Epithelial cell of prostate (primary cell): ENCODE measurements at regions not wholly inside any gene's neighbourhood (a gene's known extent, or its start where the extent isn't known, plus 50 kb on each side); places are given as distances from the start of the nearest gene placed in this dataset.
"Not testable (repeated sequence)": the region's sequence is repeated elsewhere in the genome, so short reads cannot be mapped to it uniquely, and the experiment has no call there.

Experiments
- DNase-seq: peaks from one replicate; pipeline ENCODE4 v3.0.0-alpha.2; 2011; ENCODE audit warnings: low read depth, low spot score
- H3K27ac ChIP-seq: fragments of 450-650 bp; 2 replicates; pipeline ENCODE4 v1.5.1; 2017; ENCODE audit warnings: mild to moderate bottlenecking

GRCh38 chr5:154626876-154627557 lies 128.2 kb upstream of the LARP1 start:
- H3K27ac ChIP-seq = no peak overlapping the region
- DNase-seq = no peak

DNA sequence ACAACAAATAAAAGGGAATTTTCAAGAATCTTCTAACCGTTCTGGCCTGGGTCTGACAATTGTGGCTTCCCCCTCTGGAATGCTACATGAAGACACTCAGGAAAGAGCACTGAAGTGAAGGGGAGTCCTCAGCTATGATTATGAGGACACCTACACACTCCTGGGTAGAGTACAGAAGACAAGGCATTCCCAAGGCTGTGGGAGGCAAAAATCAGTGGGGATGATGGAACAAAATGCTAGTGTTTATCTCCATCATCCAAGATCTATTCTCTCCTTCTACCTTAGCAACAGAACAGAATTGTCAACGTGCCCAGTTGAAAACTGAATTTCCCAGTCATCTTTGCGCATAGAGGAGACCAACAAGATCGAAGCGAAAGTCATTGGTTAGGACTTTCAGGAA lies 130.1 kb upstream of the LARP1 start:
- H3K27ac ChIP-seq = no peak overlapping the region

GRCh38 chr5:154624341-154624740 lies 130.8 kb upstream of the LARP1 start:
- no peak for DNase-seq
- H3K27ac ChIP-seq = no peak overlapping the region

More for the DNA sequence above, 130.1 kb upstream of the LARP1 start:
- DNase-seq = no peak

GRCh38 chr5:154620411-154620810 lies 134.8 kb upstream of the LARP1 start:
- DNase-seq = no peak
- no peak overlapping the region for H3K27ac ChIP-seq

DNA sequence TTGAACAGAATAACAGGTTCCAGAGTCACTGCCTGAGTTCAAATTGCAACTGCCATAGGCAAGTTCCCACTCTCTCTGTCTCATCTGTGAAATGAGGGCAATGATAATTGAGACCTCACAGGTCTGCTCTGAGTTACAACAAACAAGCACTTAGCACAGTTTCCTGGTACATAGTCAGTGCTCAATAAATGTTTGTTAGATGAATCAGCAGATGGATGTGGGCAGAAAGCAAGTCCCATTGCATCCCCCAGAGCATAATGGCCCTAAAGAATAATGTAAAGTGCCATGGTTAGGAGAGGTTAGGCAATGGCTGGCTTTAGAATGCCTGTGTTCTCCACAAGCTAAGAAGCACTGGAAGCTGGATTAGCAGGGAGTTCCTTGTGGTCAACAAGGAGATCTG lies 136.5 kb upstream of the LARP1 start:
- no peak for DNase-seq
- no peak overlapping the region for H3K27ac ChIP-seq

DNA sequence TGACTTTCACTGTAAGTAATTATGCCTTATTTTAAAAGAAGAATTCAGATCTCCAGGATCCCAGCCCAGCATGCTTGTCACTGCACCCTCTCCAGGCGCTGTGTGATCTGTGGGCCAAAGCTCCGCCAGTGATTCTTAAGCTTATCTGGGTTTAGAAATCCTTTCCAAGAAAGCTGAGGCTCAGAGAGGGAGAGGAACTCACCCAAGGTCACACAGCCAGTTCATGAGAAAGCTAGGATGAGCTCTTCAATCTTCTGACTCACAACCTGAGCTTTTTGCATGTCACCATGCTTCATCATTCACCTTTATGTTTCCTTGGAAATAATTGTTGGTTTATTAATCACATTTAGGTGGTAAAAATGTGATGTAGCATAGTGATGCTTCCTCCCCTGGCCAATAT lies 136.6 kb upstream of the HAND1 start:
- DNase-seq = no peak
- H3K27ac ChIP-seq = no peak overlapping the region

- DNase-seq = no peak
Observed at GRCh38 chr5:154614125-154614524, 136.1 kb upstream of the HAND1 start.

GRCh38 chr5:154612666-154613065 lies 134.6 kb upstream of the HAND1 start:
- no peak for DNase-seq
- no peak overlapping the region for H3K27ac ChIP-seq

More at GRCh38 chr5:154614125-154614524, 136.1 kb upstream of the HAND1 start:
- no peak overlapping the region for H3K27ac ChIP-seq

DNA sequence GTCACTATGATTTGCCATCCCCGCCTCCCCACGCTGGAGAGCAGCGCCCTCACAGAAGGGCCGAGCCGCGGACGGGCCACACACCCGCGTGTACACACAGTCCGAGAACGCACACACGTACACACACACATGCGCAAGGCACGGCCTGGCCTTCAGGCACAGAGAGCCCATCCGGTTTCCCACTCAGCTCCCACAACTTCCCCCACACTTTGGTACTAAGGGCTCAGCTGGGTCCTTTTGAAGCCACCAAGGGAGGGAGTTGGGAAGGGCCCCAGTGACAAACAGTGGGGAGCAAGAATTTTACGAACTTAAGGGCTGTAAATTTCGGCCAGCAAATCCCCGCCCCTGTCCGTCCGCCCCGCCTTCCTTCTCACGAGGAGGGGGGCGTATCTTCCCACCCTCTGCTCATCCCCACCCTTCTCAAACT lies 133.3 kb upstream of the HAND1 start:
- DNase-seq = no peak
- H3K27ac ChIP-seq = no peak overlapping the region

GRCh38 chr5:154610321-154611154 lies 132.5 kb upstream of the HAND1 start:
- no peak for DNase-seq
- H3K27ac ChIP-seq = no peak overlapping the region

DNA sequence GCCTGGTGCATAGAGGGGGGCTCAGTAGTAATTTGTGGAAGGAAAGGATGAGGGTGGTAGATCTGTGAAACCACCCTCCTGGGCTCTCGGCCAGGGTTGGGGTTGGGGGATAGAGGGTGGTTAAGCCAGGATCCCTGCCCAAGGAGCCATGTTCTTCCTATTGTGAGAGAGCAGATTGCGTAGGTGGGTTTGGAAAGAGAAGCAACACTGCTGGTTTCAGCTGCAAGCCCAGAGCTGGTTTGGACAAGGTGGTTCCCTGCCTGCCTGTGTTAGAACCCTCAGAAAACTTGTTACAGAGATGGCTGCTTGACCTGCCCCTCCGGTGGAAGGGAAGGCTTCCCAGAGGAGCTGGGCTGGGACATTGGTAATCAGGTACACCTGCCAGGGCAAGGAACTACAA lies 131.2 kb upstream of the HAND1 start:
- H3K27ac ChIP-seq = no peak overlapping the region
- no peak for DNase-seq

DNA sequence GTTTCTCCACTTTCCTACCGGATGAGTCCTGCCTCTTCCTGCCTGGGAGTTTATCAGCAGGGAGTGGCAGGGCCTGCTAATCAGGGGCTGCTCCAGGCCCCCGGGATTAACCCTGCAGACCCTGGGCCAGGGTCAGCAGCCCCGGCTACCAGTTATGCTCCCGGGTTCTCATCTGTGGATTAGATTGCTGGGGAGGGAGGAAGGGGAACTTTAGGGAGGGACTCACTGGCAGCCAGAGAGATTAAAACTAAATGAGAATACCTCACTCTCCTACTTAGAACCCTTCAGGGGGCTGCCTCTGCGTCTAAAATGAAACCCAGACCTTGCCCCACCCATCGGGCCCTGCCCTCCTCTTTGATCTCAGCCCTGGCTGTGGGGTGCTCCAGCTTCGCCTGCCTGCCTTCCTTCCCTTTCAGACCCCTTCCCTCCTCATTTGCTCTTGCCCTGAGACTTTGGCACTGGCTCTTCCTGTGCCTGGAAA lies 130.5 kb upstream of the HAND1 start:
- H3K27ac ChIP-seq = no peak overlapping the region
- DNase-seq = no peak

GRCh38 chr5:154607746-154608145 lies 129.7 kb upstream of the HAND1 start:
- no peak for DNase-seq
- H3K27ac ChIP-seq = no peak overlapping the region

- H3K27ac ChIP-seq = no peak overlapping the region
- no peak for DNase-seq
Observed at GRCh38 chr5:154606246-154606645, 128.2 kb upstream of the HAND1 start.

- no peak for DNase-seq
- H3K27ac ChIP-seq = no peak overlapping the region
Observed at GRCh38 chr5:154603953-154604679, 126.1 kb upstream of the HAND1 start.

DNA sequence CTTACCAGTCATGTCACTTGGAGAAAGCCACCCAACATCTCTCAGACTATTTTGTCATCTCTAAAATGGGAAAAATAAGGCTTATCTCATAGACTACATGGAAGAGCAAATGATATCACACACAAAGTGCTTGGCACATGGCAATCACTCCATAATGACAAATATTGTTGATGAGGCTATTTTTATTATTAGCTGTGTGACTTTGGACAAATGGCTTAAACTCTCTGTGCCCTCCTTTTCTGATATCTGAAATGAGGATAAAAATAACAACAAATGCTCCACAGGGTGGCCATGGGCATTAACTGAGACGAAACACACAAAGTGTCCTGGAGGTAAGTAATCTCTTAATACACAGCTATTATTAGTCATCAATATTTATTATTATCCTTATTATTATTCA lies 125.5 kb upstream of the HAND1 start:
- no peak overlapping the region for H3K27ac ChIP-seq
- no peak for DNase-seq

DNA sequence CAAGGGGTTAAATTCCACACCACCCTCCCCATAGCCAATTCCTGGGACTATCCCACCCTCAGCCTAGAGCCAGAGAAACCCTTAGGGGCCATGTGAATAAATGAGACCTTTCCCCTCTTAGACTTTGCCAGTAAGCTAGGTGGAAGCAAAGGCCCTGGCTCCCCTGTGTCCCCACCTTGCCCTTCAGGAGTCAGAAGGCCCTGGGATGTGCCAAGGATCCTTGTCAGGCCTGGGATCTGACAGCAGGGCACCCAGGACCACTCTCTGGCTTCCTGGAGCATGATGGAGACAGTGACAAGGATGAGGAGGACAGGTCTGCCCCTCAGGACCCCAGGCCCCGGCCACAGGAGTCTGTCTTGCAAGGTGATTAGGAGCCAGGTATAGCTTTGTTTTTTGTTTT lies 125.0 kb upstream of the HAND1 start:
- no peak for DNase-seq
- no peak overlapping the region for H3K27ac ChIP-seq

DNA sequence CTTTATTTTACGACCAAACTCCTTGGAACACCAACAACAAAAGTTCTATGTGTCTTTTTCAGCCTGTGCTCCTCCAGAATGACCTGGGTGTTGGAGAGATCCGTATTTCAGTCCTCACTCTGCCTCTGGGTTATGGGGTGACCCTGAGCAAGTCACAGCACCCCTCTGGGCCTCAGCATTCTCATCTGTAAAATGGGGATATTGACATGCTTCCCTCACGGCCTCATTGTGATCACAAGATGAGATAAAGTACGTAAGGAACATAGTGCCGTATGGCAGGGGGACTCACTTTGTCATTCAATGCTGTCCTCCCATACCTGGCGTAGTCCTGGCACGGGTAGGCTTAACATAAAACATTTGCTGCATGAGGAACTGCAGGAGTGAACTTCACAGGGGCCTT lies 123.0 kb upstream of the HAND1 start:
- no peak overlapping the region for H3K27ac ChIP-seq
- no peak for DNase-seq

- no peak for DNase-seq
- H3K27ac ChIP-seq = no peak overlapping the region
Observed at GRCh38 chr5:154598021-154598420, 120.0 kb upstream of the HAND1 start.

DNA sequence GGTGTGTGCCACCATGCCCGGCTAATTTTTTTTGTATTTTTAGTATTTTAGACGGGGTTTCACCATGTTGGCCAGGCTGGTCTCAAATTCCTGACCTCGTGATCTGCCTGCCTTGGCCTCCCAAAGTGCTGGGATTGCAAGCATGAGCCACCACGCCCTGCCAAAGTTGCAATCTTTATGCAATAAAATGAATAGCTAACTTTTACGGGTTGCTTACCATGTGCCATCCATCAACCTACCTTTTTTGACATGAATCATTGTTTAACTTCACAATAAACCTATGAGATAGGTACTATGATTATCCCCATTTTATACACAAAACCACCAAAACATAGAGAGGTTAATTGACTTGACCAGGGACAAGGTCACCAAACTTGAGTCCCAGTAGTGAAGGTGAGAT lies 118.8 kb upstream of the HAND1 start:
- DNase-seq, H3K27ac ChIP-seq: not testable (repeated sequence)

DNA sequence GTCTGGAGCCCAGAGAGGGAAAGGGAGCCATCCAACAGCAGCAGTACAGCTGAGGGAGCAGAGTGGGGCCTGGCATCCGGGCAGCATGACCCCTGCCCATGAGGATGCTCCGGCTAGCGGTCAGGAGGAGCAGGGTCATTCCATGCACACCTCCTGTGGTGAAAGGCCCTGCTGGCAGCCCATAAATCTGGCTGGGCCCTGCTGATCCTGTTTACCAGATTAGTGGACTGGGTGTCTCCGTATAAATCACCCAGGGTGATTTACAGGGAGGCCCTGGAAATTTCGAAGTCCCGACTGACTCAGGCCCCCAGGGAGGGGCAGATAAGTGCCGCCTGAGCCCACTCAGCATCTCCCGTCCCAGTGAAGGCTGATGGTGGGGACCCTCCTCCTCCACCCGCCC lies 117.6 kb upstream of the HAND1 start:
- no peak for DNase-seq
- no peak overlapping the region for H3K27ac ChIP-seq
